ENCODE measurements at regions not wholly inside any gene's neighbourhood (a gene's known extent, or its start where the extent isn't known, plus 50 kb on each side); places are given as distances from the start of the nearest gene placed in this dataset.

DNA sequence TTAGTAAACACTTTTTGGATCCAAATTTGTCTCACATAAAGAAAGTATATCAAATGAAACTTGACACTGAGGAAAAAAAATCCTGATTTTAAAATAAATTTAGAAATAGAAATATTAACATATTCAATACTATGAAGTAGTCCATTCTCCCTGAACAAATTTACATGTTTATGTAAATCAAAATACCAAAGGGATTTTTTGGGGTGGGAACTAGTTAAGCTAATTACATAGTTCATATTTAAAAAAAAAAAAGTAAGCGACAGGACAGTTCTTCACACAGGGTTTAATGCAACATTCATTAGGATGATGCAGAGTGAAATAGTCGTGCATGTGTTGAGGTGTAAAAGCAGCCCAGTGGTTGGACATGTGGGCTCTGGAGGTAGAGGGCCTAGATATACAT, 433.5 kb upstream of the B3GALT2 start:
- H3K4me2 ChIP-seq (ENCODE audit: low read depth, low read length, poor library complexity, severe bottlenecking), result no peak overlapping the region
- no peaks in the 10 kb centered on the region for H3K36me3 ChIP-seq (ENCODE audit: insufficient read depth, low read length)
- H3K79me2 ChIP-seq (ENCODE audit: insufficient read depth, low read length), result no peaks in the 10 kb centered on the region
- H3K4me1 ChIP-seq (ENCODE audit: insufficient read depth, low read length, poor library complexity, severe bottlenecking), result no peaks in the 10 kb centered on the region
- no peak overlapping the region for H3K4me3 ChIP-seq (ENCODE audit: low read length, poor library complexity, severe bottlenecking)
- H4K20me1 ChIP-seq (ENCODE audit: insufficient read depth, low read length, poor library complexity, severe bottlenecking), result no peaks in the 10 kb centered on the region
- TF ChIP-seq, protein P1, sequence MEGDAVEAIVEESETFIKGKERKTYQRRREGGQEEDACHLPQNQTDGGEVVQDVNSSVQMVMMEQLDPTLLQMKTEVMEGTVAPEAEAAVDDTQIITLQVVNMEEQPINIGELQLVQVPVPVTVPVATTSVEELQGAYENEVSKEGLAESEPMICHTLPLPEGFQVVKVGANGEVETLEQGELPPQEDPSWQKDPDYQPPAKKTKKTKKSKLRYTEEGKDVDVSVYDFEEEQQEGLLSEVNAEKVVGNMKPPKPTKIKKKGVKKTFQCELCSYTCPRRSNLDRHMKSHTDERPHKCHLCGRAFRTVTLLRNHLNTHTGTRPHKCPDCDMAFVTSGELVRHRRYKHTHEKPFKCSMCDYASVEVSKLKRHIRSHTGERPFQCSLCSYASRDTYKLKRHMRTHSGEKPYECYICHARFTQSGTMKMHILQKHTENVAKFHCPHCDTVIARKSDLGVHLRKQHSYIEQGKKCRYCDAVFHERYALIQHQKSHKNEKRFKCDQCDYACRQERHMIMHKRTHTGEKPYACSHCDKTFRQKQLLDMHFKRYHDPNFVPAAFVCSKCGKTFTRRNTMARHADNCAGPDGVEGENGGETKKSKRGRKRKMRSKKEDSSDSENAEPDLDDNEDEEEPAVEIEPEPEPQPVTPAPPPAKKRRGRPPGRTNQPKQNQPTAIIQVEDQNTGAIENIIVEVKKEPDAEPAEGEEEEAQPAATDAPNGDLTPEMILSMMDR (conservative IDR thresholded peaks at IDR 0.05; ENCODE audit: low read length), result no peak
- no peak for TF ChIP-seq EZH2phosphoT487 (IDR thresholded peaks at IDR 0.05; ENCODE audit: borderline replicate concordance)
- H3K9ac ChIP-seq (ENCODE audit: low read depth, low read length, poor library complexity, severe bottlenecking), result no peak overlapping the region
- no peak overlapping the region for H2AFZ ChIP-seq (ENCODE audit: low read length)
- no peaks in the 10 kb centered on the region for H3K9me2 ChIP-seq (replicated peaks; ENCODE audit: low read depth, low read length)
- H3K27me3 ChIP-seq (ENCODE audit: insufficient read depth, low read length, poor library complexity, severe bottlenecking), result no peaks in the 10 kb centered on the region
- H3K9me3 ChIP-seq (ENCODE audit: insufficient read depth, low read depth, low read length), result no peaks in the 10 kb centered on the region
- H3F3A ChIP-seq (ENCODE audit: low read depth), result no peaks in the 10 kb centered on the region

DNA sequence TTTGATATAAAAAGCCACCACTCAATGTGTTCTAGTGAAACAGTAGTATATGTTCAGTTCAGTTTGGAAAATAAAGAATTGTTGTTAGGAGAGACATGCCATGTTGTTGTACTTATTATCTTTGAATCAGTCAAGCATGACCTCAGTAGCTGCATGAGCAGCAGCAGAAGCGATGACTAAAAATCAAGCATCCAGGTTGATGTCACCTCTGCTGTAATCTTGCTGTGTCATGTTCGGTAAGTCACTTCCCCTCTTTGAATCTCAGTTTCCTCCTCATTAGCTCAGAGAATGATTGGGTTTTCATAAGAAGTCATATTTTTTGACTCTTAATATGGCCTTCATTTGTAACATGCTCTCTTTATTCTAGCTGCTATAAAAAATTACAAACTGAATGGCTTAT, 428.4 kb upstream of the B3GALT2 start:
- Histone ChIP-seq H3K79me2 (ENCODE audit: insufficient read depth, low read length) (no peaks in the 10 kb centered on the region), H3K9me3 (ENCODE audit: insufficient read depth, low read depth, low read length) (no peaks in the 10 kb centered on the region), H3K9ac (ENCODE audit: low read depth, low read length, poor library complexity, severe bottlenecking) (no peak overlapping the region), H3K27me3 (ENCODE audit: insufficient read depth, low read length, poor library complexity, severe bottlenecking) (no peaks in the 10 kb centered on the region), H4K20me1 (ENCODE audit: insufficient read depth, low read length, poor library complexity, severe bottlenecking) (no peaks in the 10 kb centered on the region), H3K36me3 (ENCODE audit: insufficient read depth, low read length) (no peaks in the 10 kb centered on the region), H3K9me2 (replicated peaks; ENCODE audit: low read depth, low read length) (no peaks in the 10 kb centered on the region), H3K4me2 (ENCODE audit: low read depth, low read length, poor library complexity, severe bottlenecking) (no peak overlapping the region), H3K4me3 (ENCODE audit: low read length, poor library complexity, severe bottlenecking) (no peak overlapping the region), H3K4me1 (ENCODE audit: insufficient read depth, low read length, poor library complexity, severe bottlenecking) (no peaks in the 10 kb centered on the region), H2AFZ (ENCODE audit: low read length) (no peak overlapping the region), H3F3A (ENCODE audit: low read depth) (no peaks in the 10 kb centered on the region)
- TF ChIP-seq EZH2phosphoT487 (IDR thresholded peaks at IDR 0.05; ENCODE audit: borderline replicate concordance), result no peak
- TF ChIP-seq, protein P1 (conservative IDR thresholded peaks at IDR 0.05; ENCODE audit: low read length), result no peak

DNA sequence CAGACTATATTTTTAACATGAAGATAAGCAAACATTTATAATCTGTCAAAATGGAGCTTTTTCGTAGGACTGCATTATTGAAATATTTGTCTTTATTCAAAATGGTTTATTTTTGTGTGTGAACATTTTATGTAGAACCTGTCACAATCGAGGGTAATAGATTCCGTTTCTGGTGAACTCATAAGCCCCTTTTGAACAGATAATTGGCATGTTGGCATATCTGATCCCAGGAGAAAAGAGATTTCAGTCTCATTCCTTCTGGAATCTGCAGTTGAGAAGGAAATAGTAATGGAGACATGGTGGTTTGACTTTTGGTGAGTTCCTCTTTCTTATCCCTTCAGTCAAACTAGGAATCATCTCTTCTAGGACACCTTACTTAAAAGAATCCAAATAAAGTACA, 427.9 kb upstream of the B3GALT2 start:
- H3K9me2 ChIP-seq (replicated peaks; ENCODE audit: low read depth, low read length), result no peaks in the 10 kb centered on the region; the same call in 1 of the 2 replicates
- no peaks in the 10 kb centered on the region for H3K36me3 ChIP-seq (ENCODE audit: insufficient read depth, low read length)
- no peak overlapping the region for H3K9ac ChIP-seq (ENCODE audit: low read depth, low read length, poor library complexity, severe bottlenecking)
- no peak overlapping the region for H3K4me2 ChIP-seq (ENCODE audit: low read depth, low read length, poor library complexity, severe bottlenecking)
- H3K4me3 ChIP-seq (ENCODE audit: low read length, poor library complexity, severe bottlenecking), result no peak overlapping the region
- no peaks in the 10 kb centered on the region for H3K4me1 ChIP-seq (ENCODE audit: insufficient read depth, low read length, poor library complexity, severe bottlenecking)
- no peaks in the 10 kb centered on the region for H4K20me1 ChIP-seq (ENCODE audit: insufficient read depth, low read length, poor library complexity, severe bottlenecking)
- H3K9me3 ChIP-seq (ENCODE audit: insufficient read depth, low read depth, low read length), result no peaks in the 10 kb centered on the region
- H3K79me2 ChIP-seq (ENCODE audit: insufficient read depth, low read length), result no peaks in the 10 kb centered on the region
- TF ChIP-seq EZH2phosphoT487 (IDR thresholded peaks at IDR 0.05; ENCODE audit: borderline replicate concordance), result no peak
- no peaks in the 10 kb centered on the region for H3F3A ChIP-seq (ENCODE audit: low read depth)
- no peaks in the 10 kb centered on the region for H3K27me3 ChIP-seq (ENCODE audit: insufficient read depth, low read length, poor library complexity, severe bottlenecking)
- H2AFZ ChIP-seq (ENCODE audit: low read length), result no peak overlapping the region

DNA sequence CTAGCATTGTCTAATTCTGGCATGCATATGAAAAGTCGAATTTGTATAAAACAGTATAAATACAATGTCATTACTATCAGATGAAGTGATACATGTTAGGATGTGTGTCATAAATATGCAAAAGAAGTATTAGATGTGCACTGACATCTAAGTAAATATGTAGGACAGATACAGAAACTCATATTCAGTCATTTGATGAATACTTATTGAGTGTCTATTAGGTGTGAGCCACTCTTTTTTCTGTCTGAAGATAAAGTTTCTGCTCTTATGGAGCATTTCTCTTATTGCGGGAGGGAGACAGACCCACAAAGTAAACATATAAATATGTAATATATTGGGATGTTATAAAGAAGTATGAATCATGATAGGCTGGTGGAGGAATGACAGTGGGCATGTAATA, 426.6 kb upstream of the B3GALT2 start:
- Histone ChIP-seq H3K9me2 (replicated peaks; ENCODE audit: low read depth, low read length) (no peaks in the 10 kb centered on the region; the same call in 1 of the 2 replicates), H2AFZ (ENCODE audit: low read length) (no peak overlapping the region), H3K9me3 (ENCODE audit: insufficient read depth, low read depth, low read length) (no peaks in the 10 kb centered on the region), H3K36me3 (ENCODE audit: insufficient read depth, low read length) (no peaks in the 10 kb centered on the region), H3K4me2 (ENCODE audit: low read depth, low read length, poor library complexity, severe bottlenecking) (no peak overlapping the region), H3K27me3 (ENCODE audit: insufficient read depth, low read length, poor library complexity, severe bottlenecking) (no peaks in the 10 kb centered on the region), H3K4me3 (ENCODE audit: low read length, poor library complexity, severe bottlenecking) (no peak overlapping the region), H3K4me1 (ENCODE audit: insufficient read depth, low read length, poor library complexity, severe bottlenecking) (no peaks in the 10 kb centered on the region), H3F3A (ENCODE audit: low read depth) (no peaks in the 10 kb centered on the region), H3K9ac (ENCODE audit: low read depth, low read length, poor library complexity, severe bottlenecking) (no peak overlapping the region), H4K20me1 (ENCODE audit: insufficient read depth, low read length, poor library complexity, severe bottlenecking) (no peaks in the 10 kb centered on the region), H3K79me2 (ENCODE audit: insufficient read depth, low read length) (no peaks in the 10 kb centered on the region)
- TF ChIP-seq, protein P1 (conservative IDR thresholded peaks at IDR 0.05; ENCODE audit: low read length), result no peak
- no peak for TF ChIP-seq EZH2phosphoT487 (IDR thresholded peaks at IDR 0.05; ENCODE audit: borderline replicate concordance)

Measured in Loucy (cell line).